Fibroblast of upper back skin (primary cell): ENCODE measurements at regions not wholly inside any gene's neighbourhood (a gene's known extent, or its start where the extent isn't known, plus 50 kb on each side); places are given as distances from the start of the nearest gene placed in this dataset.
"Not testable (repeated sequence)": the region's sequence is repeated elsewhere in the genome, so short reads cannot be mapped to it uniquely, and the experiment has no call there.

Experiments used
- DNase-seq: peaks from one replicate; pipeline ENCODE4 v3.0.0-alpha.2; 2013

- DNase-seq = not testable (repeated sequence)
Measured at GRCh38 chr12:107608779-107609178, 76.8 kb upstream of the PWP1 start.

GRCh38 chr12:107610021-107610859, 75.4 kb upstream of the PWP1 start:
- peak; percentile 41 for DNase-seq

GRCh38 chr12:107612508-107612907, 73.1 kb upstream of the PWP1 start:
- DNase-seq = no peak

GRCh38 chr12:107616941-107617340, 68.7 kb upstream of the PWP1 start:
- DNase-seq = no peak

GRCh38 chr12:107618106-107618505, 67.5 kb upstream of the PWP1 start:
- DNase-seq = no peak

GRCh38 chr12:107619831-107620230, 65.8 kb upstream of the PWP1 start:
- no peak for DNase-seq

- DNase-seq = no peak
Measured at GRCh38 chr12:107622001-107622400, 63.6 kb upstream of the PWP1 start.

GRCh38 chr12:107624493-107624892, 61.1 kb upstream of the PWP1 start:
- DNase-seq = no peak

GRCh38 chr12:107631715-107632114, 53.9 kb upstream of the PWP1 start:
- DNase-seq = no peak

- DNase-seq = no peak
Measured at GRCh38 chr12:107632246-107632645, 53.4 kb upstream of the PWP1 start.

GRCh38 chr12:107634530-107634929, 51.1 kb upstream of the PWP1 start:
- no peak for DNase-seq

GRCh38 chr12:107635139-107635538, 50.5 kb upstream of the PWP1 start:
- peak; percentile 53 for DNase-seq
